Retinal pigment epithelial cell (primary cell): ENCODE measurements at regions not wholly inside any gene's neighbourhood (a gene's known extent, or its start where the extent isn't known, plus 50 kb on each side); places are given as distances from the start of the nearest gene placed in this dataset.

Source experiments
- DNase-seq: peaks from one replicate; pipeline ENCODE4 v3.0.0-alpha.2; 2010; ENCODE audit warnings: low read depth
- H3K4me3 ChIP-seq: 2 replicates; pipeline ENCODE4 v1.5.1; 2011; ENCODE audit warnings: mild to moderate bottlenecking, low read length, control low read depth, moderate library complexity
- CTCF ChIP-seq: conservative IDR thresholded peaks from 2 replicates; pipeline ENCODE4 v1.5.1; 2011; ENCODE audit warnings: low read depth, low read length, control low read depth, inconsistent platforms

GRCh38 chr2:155393406-155393805 is 694.9 kb downstream of the KCNJ3 start:
- DNase-seq, result no peak
- H3K4me3 ChIP-seq, result no peak overlapping the region
- TF ChIP-seq CTCF, result no peak

GRCh38 chr2:155391613-155392130 is 693.2 kb downstream of the KCNJ3 start:
- no peak for DNase-seq
- H3K4me3 ChIP-seq, result no peak overlapping the region
- no peak for TF ChIP-seq CTCF

- no peak for DNase-seq
- TF ChIP-seq CTCF, result no peak
Measured at GRCh38 chr2:155389224-155389623, 690.7 kb downstream of the KCNJ3 start.

GRCh38 chr2:155384555-155385123 is 686.1 kb downstream of the KCNJ3 start:
- no peak for TF ChIP-seq CTCF
- no peak overlapping the region for H3K4me3 ChIP-seq
- DNase-seq, result no peak

More at GRCh38 chr2:155389224-155389623, 690.7 kb downstream of the KCNJ3 start:
- no peak overlapping the region for H3K4me3 ChIP-seq

- TF ChIP-seq CTCF, result no peak
- no peak for DNase-seq
- H3K4me3 ChIP-seq, result no peak overlapping the region
Measured at GRCh38 chr2:155382776-155383175, 684.3 kb downstream of the KCNJ3 start.

- no peak for DNase-seq
- no peak overlapping the region for H3K4me3 ChIP-seq
- no peak for TF ChIP-seq CTCF
Measured at GRCh38 chr2:155381436-155381835, 682.9 kb downstream of the KCNJ3 start.

- H3K4me3 ChIP-seq, result no peak overlapping the region
- TF ChIP-seq CTCF, result no peak
- no peak for DNase-seq
Measured at GRCh38 chr2:155379494-155379893, 681.0 kb downstream of the KCNJ3 start.
